ENCODE measurements at regions not wholly inside any gene's neighbourhood (a gene's known extent, or its start where the extent isn't known, plus 50 kb on each side); places are given as distances from the start of the nearest gene placed in this dataset.

DNA sequence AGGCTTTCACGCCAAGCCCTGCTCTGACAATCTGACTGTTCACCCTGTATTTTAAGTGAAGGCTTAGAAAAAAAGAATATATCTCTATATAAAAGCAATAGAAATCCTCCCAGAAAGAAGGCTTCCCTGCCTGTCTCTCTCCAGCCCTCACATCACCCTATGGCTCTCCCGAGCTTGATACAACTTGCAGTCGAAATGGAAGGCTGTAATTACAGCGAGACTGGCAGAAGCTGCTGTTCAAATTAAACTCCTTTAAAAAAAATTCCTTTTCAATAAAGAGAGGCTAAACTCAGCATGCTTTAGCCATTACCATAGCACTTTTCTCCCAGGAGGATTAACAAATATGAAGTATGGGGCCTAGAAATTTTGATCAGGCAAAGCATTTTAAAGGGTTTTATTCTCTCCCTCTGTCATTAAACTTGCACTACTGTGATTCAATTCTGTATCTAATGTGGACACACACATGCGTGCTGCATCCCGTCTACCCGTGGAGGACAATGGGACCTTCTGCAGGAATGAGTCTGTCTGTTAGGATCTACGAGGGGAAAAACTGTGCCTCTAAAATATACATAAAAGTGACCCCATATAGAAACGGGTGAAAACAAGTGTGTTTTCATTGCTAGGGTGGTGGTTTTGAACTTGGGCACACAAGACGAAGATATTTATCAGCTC is 223.8 kb downstream of the USP6NL start:
- ATAC-seq (replicated peaks in 6 of 8) = peak in 5 of 8 experiments; percentile 33 to 87 (median 43)
- in situ Hi-C loops (cut with MboI; ENCODE audit: low pct_unique_long_range_greater_than_20kb in 2 of 9, low sequenced_read_pairs in 9 of 9, unreplicated experiment in 9 of 9) = no loop called here
- Histone ChIP-seq H3K27ac (no peak overlapping the region), H3K4me3 (no peak overlapping the region), H3K4me1 (replicated peaks in 1 of 2) (peaks cover 10 to 16% of the 10 kb centered on the region in 2 donors)
- WGBS, 10 experiments = 27 to 82% (median 52%) methylated on average over 2 to 9 of the region's 10 CpGs; no CpG with 5 or more reads in 1 of the 10 experiments

DNA sequence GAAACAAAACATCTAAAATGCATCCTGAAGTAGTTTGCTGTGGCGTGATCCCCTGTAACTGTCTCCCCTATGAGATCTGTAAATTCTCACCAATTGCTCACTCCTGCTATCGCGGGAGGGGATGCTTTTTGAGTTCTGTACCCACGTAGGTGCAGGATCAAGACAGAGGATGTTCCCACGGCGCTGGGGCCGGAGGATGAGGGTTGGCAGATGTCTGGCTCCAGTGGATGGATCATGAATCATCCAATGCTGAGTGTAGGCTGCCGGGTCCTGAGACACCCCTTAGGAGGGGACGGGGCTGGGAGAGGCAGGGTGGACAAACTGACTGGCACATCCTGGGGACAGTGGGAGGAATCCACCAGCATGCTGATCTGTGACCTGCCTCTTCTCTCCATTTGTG is 224.4 kb downstream of the USP6NL start:
- Histone ChIP-seq H3K27ac (no peak overlapping the region), H3K4me1 (replicated peaks in 1 of 2) (peaks cover 10 to 16% of the 10 kb centered on the region in 2 donors), H3K4me3 (no peak overlapping the region)
- in situ Hi-C loops (cut with MboI; ENCODE audit: low pct_unique_long_range_greater_than_20kb in 2 of 9, low sequenced_read_pairs in 9 of 9, unreplicated experiment in 9 of 9) = no loop called here
- peak in 6 of 8 experiments; percentile 21 to 47 (median 34) for ATAC-seq (replicated peaks in 6 of 8)
- 0 to 100% (median 82%) methylated on average over 1 to 3 of the region's 9 CpGs; no CpG with 5 or more reads in 4 of the 10 experiments for WGBS, 10 experiments
